NCI-H1436 treated with DMSO at 0.1 percent for 48 hours (cell line): ENCODE measurements at regions not wholly inside any gene's neighbourhood (a gene's known extent, or its start where the extent isn't known, plus 50 kb on each side); places are given as distances from the start of the nearest gene placed in this dataset.
"Not testable (repeated sequence)": the region's sequence is repeated elsewhere in the genome, so short reads cannot be mapped to it uniquely, and the experiment has no call there.

Experiments
- DNase-seq: peaks from one replicate; lab custom pipeline; 2025; lab: John Stamatoyannopoulos, UW

DNA sequence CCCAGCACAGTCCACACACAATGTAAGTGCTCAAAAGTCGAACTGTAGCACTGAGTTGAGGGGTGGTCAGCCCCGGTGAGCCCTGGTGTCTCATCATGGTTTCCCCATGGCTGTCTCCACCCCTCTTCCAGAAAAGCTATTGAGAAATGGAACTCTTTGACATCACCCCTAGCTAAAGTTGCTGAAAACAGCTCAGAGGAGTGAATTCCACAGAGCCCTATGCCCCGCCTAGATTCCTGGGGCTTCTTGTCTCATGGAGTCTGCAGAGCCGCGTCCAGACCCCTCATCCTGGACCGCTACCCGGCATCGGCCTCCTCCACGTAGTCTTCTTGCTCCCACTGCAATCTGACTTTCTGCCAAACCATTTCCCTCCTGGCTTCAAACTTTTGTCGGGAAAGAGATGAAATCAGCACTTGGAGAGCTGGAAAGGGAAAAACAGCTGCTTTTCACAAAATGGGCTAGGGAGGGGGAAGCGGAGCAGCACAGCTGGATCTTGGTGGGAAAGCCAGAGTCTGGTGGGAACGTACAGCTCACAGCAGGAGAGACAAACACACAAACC is 132.2 kb downstream of the SNX5 start:
- DNase-seq, result no peak

DNA sequence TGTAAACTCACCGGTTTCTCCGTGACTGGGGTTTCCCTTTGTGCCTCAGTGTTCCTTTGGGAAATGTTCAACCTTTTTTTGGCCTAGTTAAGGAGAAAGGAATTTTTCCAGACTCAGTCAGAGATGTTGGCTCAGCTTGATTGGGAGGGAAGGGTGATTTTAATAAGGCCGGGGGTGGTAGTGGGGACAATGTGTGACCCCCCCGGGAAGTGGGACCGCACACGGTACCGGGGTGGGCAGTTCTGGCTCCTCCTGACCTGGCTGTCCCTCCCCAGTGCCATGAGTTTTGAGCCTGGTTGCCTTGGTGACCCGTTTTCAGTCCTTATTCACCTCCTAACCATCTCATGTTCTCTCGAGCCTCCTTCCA is 132.7 kb downstream of the SNX5 start:
- no peak for DNase-seq

DNA sequence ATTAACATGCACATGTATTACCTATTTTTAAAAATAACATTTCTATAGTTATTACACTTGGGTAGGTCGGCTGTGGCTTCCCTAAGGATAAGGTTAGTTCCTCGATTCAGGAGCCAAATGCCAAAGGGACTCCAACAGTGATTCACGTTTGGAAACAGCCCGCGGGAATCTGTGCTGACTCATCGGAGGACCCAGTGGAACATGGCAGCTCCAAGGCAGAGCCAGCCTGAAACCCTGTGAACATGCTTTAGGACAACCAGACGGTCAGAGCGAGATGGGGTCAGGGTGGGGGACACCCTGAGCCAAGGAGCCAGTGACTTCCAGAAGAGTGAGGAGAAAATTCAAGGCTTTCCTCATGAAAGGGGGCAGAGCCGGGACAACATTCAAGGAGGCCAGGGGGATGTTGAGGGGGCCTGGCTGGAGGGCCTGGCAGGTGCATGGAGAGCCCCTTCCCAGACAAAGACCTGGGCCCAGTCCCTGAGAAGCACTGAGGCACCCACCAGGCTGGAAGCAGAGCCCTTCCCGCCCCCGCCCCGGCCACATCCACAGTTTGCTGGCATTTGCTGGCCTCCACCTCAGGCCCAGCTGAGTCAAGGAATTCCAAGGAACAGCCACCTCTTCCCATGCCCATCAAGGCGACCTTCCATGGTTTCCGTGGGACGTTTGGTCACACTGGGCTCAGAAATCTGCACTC is 133.2 kb downstream of the SNX5 start:
- DNase-seq, result no peak

DNA sequence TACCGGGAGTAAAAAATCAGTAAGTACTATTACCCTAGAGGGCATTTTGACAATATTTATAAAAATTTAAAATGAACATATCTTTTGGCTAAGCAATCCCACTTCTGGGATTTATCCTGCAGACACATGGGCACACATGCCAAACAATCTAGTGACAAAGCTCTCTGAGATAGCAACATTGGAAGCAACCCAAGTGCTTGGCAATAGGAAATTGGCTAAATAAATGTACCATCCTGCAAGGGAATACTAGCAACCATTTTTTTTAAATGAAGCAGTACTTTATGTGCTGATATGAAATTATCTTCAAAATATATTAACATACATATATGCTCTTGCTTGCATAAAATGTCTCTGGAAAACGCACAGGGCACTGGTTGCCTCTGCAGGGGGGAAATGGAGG is 133.8 kb downstream of the SNX5 start:
- DNase-seq, result no peak

DNA sequence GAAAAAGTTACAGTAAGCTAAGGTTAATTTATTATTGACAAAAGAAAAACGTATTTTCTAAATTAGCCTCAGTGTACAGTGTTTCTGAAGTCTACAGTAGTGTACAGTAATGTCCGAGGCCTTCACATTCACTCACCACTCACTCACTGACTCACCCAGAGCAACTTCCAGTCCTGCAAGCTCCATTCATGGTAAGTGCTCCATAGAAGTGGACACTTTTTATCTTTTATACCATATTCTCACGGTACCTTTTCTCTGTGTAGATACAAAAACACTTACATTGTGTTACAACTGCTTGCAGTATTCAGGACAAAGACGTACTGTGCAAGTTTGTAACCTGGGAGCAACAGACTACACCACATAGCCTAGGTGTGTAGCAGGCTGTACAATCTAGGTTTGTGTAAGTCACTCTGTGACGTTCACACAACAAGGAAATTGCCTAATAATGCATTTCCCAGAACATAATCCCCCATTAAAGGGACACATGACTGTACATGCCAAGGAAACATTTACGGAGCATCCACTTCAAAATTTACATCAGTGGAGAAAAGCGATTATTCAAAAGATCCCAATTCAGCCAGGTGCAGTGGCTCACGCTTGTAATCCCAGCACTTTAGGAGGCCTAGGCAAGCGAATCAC is 133.4 kb downstream of the BANF2 start:
- DNase-seq, result no peak

DNA sequence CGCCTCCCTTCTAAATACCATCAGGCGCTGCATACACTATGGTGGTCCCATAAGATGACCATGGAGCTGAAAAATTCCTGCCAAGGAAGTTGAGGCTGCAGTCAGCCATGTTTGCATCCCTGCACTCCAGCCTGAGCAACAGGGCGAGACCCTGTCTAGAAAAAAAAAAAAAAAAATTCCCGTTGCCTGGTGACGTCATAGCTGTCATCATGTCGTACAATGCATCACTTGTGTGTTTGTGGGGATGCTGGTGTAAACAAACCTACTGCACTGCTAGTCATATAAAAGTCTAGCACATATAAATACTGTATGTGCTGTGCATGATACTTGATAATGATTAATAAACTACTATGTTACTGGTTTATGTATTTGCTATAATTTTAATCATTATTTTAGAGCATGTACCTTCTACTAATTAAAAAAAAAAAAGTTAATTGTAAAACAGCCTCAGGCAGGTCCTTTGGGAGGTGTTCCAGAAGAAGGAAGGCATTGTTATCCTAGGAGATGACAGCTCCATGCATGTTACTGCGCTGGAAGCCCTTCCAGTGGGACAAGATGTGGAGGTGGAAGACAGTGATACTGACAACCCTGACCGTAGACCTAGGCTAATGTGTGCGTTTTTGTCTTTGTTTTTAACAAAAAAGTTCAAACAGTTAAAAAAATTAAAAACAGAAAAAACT is 132.6 kb downstream of the BANF2 start:
- no peak for DNase-seq

DNA sequence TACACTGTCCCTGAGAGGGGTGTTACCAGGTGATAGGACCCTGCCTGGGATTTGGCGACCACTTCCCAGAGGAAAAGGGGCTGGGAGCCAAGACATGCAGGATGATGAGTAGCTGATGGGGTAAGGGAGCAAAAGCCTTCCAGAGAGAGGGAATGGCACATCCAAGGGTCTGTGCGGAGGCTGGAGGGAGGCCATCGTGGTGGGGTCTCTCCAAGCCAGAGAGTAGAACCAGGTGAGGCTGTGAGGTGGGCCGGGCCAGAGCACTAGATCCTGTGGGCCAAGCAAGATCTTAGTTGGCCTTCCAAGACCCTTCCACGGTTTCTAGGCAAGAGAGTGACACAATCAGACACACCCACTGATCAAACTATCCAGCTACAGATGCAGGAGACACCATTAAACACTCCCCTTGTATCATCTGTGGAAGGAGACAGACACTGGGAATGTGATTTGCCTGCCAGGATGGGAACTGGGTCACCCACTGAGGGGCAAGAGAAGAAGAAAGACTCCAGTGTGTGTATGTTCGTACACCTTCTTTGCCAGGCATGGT is 128.9 kb downstream of the BANF2 start:
- no peak for DNase-seq

DNA sequence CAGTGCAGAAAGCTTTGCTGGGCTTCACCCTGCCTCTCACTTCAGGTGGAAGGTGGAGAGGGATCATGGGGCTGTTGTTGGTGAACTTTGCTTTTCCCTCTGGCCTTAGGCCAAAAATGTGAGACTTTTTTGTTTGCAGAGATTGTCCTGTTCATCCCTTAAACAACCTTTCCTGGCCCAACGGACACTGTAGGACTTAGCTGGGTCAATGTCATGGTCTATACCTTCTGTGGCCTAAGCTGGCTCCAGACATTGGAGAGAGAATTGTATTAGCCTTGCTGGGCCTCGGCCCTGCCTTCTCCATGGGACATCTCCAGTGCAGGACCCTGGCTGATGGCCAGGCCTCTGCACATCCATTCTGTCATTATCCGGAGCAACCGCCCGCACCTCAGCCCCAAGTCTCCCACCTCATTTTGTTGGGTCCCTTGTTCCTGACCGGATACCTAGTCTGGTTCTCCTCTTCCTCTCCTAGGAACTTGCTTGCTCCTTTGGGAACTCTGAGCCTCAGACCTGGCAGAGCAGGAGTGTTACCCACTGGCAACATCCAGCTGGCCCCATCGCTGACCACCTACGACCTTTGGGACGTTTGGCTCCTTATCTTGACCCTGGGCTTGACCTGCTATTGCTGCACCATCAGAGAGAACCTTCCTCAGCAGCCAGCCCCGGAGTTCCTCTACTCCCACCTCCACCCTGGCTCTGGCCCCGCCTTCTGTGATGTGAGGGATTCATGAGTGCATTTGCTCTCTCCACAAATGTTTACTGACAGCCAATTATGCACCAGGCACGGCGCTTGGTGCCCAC is 128.2 kb downstream of the BANF2 start:
- no peak for DNase-seq

DNA sequence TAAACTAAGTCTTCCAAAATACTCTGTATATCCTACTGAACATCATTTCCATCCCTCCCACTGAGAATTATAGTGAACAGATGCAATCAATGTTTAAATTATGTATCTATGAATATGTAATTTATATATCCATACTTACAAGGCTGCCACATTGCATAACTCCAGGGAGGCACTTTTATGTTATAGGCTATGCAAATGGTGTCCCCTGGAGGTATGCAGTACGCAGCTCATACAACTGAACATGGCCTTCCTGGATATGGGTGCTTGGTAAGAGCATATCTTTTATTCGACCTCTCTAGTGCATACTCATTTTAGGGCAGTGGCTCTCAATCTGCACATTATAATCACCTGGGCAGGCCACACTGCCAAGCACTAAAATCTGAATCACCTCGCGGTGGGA is 127.3 kb downstream of the BANF2 start:
- DNase-seq, result no peak

DNA sequence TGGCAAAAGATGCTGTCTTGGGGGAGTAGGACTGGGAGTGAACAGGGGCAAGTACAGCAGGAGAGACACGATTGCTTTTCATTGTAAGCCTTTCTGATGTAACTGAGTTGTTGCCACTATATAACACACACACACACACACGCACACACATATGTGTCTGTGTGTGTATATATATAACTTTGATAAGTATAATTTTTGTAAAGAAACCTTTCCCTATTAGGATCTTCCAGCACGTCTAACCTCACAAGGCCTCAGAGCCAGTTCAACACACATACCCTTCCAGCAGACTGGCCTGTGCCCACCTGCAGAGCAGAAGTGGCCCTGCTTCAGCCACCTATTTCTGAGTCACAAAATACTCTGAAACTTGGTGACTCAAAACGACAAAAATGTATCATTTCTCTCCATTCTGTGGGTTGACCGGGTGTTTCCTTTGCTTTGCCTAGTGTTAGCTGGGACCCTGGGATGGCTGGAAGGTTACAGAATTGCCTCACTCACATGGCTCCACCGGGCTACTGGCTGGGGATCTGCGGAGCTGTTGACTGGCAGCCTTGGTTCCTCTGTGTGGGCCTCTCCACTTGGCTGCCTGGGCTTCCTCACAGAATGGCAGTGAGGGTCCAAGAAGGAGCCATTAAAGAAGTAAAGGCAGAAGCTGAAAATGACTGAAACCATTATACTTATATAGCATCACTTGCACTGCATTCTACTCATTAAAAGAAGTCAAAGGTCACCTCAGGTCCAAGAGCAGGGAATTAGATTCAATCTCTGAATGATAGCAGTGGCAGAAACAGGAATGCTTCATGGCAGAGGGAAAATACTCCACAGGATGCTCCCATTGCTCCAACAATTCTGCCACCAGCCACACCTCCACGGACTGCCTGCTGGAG is 126.4 kb downstream of the BANF2 start:
- DNase-seq, result no peak

DNA sequence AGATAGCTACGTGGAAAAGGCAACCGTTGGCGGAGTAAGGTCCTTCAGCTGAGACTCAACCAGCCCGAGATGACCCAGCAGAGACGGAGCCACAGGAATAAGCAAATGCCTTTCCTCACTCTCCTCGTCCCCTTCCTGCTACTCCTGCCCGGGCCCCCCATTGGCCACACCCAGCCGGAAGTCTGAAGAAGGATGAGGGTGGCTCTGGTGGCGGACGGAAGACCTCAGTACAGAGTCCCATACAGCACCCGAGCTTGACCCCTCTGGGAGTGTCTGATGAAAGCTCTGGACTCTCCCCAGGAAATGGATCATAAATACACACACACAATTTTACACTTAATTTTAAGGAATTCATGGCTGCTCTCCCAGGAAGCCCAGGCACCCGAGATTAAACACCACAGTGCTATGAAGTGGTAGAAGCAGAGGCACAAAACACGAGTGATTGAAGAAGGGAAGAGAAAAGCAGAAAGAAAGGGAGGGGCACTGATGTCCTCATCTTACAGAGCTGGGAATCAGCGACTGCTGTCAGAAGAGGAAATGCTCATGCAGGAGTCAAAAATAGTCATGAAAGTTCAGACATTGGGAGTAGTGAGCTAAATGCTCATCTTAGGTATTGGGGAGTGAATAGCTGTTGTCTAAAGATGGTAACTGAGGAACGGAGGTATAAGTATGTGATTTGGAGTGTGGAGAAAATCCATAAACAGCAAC is 125.6 kb downstream of the BANF2 start:
- DNase-seq, result no peak

DNA sequence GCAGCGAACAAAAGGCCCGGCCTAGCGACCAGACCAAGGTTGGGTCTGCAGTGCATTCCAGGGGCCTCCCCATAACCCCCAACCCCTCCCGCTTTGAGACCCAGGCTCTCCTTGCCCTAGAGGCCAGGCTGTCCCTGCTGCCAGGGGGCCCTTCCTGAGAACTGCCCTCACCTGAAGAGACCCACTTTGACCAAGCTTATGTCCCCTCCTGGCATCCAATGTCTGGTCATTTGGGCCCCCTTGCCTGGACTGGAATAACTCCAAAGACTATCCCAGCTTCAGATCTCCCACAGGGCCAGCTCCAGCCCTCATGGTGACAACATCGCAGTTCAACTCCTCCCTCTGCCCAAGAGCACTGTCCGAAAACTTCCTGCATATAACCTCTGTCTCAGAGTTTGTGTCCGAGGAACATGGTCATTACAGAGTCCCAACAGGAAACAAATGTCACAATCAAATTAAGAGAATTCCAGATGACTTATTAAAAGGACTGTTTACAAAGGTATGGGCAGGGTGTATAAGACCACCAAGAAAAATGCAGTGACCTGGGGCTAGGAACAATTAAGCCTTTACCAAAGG is 125.0 kb downstream of the BANF2 start:
- no peak for DNase-seq

DNA sequence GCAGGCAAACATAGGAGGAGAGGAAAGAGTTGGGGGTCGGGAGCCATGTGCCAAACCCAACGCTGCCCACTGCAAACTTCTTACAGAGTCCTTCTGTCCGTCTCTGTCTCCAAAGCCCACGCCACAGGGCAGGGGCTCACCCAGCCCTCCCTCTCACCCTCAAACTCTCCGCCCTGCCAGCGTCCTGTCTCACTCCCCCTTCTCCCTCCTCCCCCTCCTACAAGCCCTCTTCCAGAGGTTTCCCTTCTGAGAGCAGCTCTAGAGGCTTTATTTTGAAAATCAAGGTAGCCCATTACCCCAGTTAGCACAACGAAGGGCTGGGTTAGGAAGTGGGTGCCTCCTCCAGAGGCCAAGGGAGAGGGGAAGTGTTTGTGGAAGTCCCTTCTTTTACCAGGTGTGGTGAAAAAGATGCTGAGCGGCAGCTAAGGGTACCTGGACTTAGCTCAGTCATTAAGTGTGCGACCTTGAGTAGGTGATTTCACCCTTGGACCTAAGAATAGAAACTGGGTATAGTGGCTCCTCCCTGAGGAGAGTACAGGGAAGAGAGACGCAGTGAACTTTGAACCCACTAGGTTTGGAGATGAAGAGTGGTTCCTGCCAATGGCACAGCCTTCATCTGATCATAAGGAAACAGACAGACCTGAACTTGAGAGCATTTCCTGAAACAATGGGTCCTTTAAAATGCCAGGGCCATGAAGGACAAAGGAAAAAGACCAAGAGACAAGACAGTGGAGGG is 123.8 kb downstream of the BANF2 start:
- DNase-seq, result no peak

DNA sequence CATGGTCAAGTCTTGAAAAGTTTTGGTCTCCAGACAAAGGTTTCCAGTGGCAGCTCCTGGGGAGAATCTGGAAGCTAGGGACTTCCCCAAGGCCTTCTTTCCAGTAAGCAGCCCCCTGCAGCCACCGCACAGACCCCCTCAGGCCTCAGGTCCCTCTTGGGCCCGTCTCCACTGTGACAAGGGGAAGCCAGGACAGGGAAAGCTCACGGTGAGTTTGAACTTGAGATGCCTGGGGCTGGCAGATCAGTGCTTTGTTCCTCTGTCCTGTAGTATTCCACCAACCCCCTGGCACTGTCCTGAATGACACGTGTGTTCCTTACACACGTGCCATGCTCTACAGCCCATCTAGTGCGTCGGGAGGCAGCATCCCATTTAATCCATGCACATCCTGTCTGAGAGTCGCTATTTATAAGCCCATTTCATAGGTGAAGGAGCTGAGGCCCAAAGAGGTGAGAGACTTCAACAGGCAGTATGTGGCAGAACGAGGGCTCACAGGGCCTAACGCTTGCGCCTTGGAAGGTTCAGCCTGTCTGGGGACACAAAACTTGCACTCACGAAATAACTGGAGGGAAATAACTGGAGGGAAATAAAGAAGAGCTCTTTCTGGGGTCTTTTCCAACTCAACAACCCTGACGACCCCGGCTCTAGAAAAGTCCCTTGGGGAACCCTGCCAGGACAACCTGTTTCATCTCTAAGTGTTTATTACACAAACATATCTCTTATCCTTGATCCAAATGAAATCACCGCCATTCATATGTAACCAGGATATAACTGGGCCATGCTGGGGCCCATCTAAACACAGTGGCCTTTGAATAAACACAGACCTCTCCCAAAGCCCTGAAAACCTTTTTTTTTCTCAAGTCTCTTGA is 123.0 kb downstream of the BANF2 start:
- no peak for DNase-seq

DNA sequence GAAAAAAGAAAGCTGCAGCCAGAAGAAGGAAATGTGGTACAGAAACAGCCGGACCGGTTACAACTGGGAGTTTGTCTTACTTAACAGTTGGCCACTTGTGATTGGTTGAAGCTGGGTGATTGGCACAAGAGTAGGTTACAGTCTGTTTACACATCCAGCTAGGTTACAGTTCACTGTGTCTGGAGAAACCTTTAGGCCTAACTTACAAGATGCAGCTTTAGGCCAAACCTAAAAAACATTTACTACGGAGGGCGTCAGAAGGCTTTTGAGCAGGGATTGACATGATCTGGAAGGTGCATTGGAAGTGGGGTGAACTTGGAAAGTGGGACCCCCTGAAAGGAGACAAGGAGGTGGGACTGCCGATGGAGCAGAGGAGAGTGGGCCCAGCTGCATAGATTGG is 122.3 kb downstream of the BANF2 start:
- DNase-seq, result no peak

DNA sequence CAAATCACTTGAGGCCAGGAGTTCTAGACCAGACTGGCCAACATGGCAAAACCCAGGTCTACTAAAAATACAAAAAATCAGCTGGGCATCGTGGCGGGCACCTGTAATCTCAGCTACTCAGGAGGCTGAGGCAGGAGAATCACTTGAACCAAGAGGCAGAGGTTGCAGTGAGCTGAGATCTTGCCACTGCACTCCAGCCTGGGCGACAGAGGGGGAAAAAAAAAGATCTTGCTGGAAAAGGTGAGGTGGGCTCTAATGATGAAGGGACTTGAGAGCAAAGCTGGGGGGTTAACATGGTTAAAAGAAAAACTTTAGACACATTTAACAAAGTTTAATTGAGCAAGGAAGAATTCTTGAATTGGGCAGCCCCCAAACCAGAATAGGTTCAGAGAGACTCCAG is 121.8 kb downstream of the BANF2 start:
- DNase-seq, result not testable (repeated sequence)

DNA sequence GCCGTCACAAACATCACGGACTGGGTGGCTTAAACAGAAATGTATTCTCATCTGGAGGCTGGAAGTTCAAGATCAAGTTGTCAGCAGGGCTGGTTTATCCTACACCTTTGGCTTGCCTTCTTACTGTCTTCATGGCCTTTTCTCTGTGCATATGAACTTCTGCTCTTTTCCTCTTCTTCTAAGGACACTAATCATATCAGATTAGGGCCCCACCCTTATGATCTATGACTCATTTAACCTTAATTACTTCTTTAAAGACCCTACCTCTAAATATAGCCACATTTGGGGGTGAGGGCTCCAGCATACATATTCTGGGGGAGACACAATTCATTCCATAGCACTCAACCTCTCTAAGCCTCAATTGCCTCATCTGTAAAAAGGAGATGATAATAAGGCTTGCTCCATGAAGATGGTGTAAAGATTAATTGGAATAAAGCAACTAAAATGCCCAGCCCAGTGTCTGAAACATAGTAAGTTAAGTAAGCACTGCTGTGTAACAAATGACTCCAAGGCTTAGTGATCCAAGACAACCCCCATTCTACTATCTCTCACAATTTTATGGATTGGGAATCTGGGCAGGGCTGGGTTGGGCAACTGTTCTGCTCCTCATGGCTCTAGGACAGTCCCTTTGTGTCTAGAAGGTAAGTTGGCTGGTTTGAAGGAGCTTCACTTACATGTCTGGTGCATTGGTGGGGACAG is 119.8 kb downstream of the BANF2 start:
- DNase-seq, result no peak

DNA sequence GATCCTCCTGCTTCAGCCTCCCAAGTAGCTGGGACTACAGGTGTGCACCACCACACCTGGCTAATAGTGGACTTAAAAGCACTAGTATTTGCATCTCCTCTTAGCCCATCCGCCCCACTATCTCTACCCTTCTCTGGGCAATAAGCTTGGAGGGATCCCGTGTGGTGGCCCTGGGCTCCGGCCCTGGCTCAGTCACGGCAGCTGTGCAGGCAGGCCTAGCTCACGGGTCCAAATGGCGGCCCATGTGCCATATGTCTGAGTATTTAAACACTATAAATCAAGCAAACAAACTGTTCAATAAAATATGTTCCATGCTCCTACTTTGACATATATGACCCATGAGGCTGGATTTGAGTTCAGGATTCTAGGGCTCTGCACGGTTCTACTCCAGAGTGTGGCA is 118.4 kb downstream of the BANF2 start:
- DNase-seq, result no peak
